WTC11 (cell line): ENCODE measurements at regions not wholly inside any gene's neighbourhood (a gene's known extent, or its start where the extent isn't known, plus 50 kb on each side); places are given as distances from the start of the nearest gene placed in this dataset.

Experiments used
- CREB1 ChIP-seq: sonication (generic); formaldehyde crosslinking; IDR thresholded peaks from 2 replicates; pipeline ENCODE4 v1.8.0; 2023; ENCODE audit warnings: mild to moderate bottlenecking, missing genetic modification reagents
- NR2C2 ChIP-seq: sonication (generic); formaldehyde crosslinking; IDR thresholded peaks from 2 replicates; pipeline ENCODE4 v1.8.0; 2022; ENCODE audit warnings: mild to moderate bottlenecking, missing genetic modification reagents
- TF ChIP-seq, protein P1 (sequence below): sonication (generic); formaldehyde crosslinking; IDR thresholded peaks from 2 replicates; pipeline ENCODE4 v1.8.0; 2022; ENCODE audit warnings: mild to moderate bottlenecking, missing genetic modification reagents
- TF ChIP-seq, protein P2 (sequence below): sonication (generic); formaldehyde crosslinking; IDR thresholded peaks from 2 replicates; pipeline ENCODE4 v1.8.0; 2022; ENCODE audit warnings: mild to moderate bottlenecking, missing genetic modification reagents
- TF ChIP-seq, protein P3 (sequence below): sonication (generic); formaldehyde crosslinking; IDR thresholded peaks from 2 replicates; pipeline ENCODE4 v1.8.1; 2022; ENCODE audit warnings: mild to moderate bottlenecking, moderate library complexity, missing genetic modification reagents

DNA sequence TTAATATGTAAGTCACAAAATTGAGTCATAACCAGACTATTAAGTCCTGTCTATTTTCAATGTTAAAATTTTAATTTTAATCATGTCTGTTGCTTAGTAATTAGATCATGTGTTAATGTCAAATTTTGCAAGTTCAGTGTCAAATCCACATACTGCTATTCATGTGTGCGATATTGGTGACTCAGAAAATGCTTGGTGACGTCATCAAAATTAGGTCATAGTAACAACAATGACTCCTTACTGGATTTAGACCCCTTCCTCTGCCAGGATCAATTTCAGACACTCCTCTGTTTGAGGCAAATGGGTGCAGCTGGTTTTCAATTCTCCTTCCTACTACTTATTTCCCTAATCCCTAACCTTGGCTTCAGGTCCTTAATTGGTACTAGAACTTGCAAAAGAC lies 1394.3 kb upstream of the SLC10A2 start:
- TF ChIP-seq, protein P1, sequence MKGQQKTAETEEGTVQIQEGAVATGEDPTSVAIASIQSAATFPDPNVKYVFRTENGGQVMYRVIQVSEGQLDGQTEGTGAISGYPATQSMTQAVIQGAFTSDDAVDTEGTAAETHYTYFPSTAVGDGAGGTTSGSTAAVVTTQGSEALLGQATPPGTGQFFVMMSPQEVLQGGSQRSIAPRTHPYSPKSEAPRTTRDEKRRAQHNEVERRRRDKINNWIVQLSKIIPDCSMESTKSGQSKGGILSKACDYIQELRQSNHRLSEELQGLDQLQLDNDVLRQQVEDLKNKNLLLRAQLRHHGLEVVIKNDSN (CRISPR knock-in tag): no peak
- TF ChIP-seq, protein P2, sequence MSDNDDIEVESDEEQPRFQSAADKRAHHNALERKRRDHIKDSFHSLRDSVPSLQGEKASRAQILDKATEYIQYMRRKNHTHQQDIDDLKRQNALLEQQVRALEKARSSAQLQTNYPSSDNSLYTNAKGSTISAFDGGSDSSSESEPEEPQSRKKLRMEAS (CRISPR knock-in tag): no peak
- TF ChIP-seq NR2C2 (CRISPR knock-in tag) (no peak), CREB1 (CRISPR knock-in tag) (no peak)
- TF ChIP-seq, protein P3, sequence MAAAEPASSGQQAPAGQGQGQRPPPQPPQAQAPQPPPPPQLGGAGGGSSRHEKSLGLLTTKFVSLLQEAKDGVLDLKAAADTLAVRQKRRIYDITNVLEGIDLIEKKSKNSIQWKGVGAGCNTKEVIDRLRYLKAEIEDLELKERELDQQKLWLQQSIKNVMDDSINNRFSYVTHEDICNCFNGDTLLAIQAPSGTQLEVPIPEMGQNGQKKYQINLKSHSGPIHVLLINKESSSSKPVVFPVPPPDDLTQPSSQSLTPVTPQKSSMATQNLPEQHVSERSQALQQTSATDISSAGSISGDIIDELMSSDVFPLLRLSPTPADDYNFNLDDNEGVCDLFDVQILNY (CRISPR knock-in tag): no peak
